ENCODE measurements at regions not wholly inside any gene's neighbourhood (a gene's known extent, or its start where the extent isn't known, plus 50 kb on each side); places are given as distances from the start of the nearest gene placed in this dataset.
"Not testable (repeated sequence)": the region's sequence is repeated elsewhere in the genome, so short reads cannot be mapped to it uniquely, and the experiment has no call there.

- no peak overlapping the region for H3K4me3 ChIP-seq (ENCODE audit: insufficient read depth, low read length)
- DNase-seq (ENCODE audit: insufficient read length, low spot score, missing footprints) = peak; percentile 5
- TF ChIP-seq, protein P1, sequence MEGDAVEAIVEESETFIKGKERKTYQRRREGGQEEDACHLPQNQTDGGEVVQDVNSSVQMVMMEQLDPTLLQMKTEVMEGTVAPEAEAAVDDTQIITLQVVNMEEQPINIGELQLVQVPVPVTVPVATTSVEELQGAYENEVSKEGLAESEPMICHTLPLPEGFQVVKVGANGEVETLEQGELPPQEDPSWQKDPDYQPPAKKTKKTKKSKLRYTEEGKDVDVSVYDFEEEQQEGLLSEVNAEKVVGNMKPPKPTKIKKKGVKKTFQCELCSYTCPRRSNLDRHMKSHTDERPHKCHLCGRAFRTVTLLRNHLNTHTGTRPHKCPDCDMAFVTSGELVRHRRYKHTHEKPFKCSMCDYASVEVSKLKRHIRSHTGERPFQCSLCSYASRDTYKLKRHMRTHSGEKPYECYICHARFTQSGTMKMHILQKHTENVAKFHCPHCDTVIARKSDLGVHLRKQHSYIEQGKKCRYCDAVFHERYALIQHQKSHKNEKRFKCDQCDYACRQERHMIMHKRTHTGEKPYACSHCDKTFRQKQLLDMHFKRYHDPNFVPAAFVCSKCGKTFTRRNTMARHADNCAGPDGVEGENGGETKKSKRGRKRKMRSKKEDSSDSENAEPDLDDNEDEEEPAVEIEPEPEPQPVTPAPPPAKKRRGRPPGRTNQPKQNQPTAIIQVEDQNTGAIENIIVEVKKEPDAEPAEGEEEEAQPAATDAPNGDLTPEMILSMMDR (IDR thresholded peaks at IDR 0.05; ENCODE audit: extremely low read depth, low read depth, low read length) = no peak
- no peaks in the 10 kb centered on the region for H3K27me3 ChIP-seq (ENCODE audit: insufficient read depth, low read length)
- H3K27ac ChIP-seq (ENCODE audit: low read depth, low read length) = no peak overlapping the region
- H3K4me2 ChIP-seq (ENCODE audit: insufficient read depth, low read length) = no peak overlapping the region
- no peaks in the 10 kb centered on the region for H3K36me3 ChIP-seq (ENCODE audit: insufficient read depth, low read length)
- H2AFZ ChIP-seq (ENCODE audit: low read length) = no peak overlapping the region
- H3K79me2 ChIP-seq (ENCODE audit: insufficient read depth, low read length) = no peaks in the 10 kb centered on the region
- H3K4me1 ChIP-seq (ENCODE audit: insufficient read depth, low read length) = no peaks in the 10 kb centered on the region
- no peaks in the 10 kb centered on the region for H4K20me1 ChIP-seq (ENCODE audit: insufficient read depth, low read length)
- no peaks in the 10 kb centered on the region for H3K9me3 ChIP-seq (ENCODE audit: low read depth, low read length)
Observed at GRCh38 chr4:124997124-124997523, 284.6 kb upstream of the ANKRD50 start.

GRCh38 chr4:124993838-124994237 lies 281.3 kb upstream of the ANKRD50 start:
- no peaks in the 10 kb centered on the region for H4K20me1 ChIP-seq (ENCODE audit: insufficient read depth, low read length)
- no peak overlapping the region for H3K4me2 ChIP-seq (ENCODE audit: insufficient read depth, low read length)
- no peaks in the 10 kb centered on the region for H3K36me3 ChIP-seq (ENCODE audit: insufficient read depth, low read length)
- H3K27ac ChIP-seq (ENCODE audit: low read depth, low read length) = no peak overlapping the region
- H3K27me3 ChIP-seq (ENCODE audit: insufficient read depth, low read length) = no peaks in the 10 kb centered on the region
- TF ChIP-seq, protein P1 (IDR thresholded peaks at IDR 0.05; ENCODE audit: extremely low read depth, low read depth, low read length) = no peak
- no peaks in the 10 kb centered on the region for H3K4me1 ChIP-seq (ENCODE audit: insufficient read depth, low read length)
- no peak for DNase-seq (ENCODE audit: insufficient read length, low spot score, missing footprints)
- no peak overlapping the region for H3K4me3 ChIP-seq (ENCODE audit: insufficient read depth, low read length)
- H3K9me3 ChIP-seq (ENCODE audit: low read depth, low read length) = no peaks in the 10 kb centered on the region
- H3K79me2 ChIP-seq (ENCODE audit: insufficient read depth, low read length) = no peaks in the 10 kb centered on the region
- peak overlapping the region; percentile 15 for H2AFZ ChIP-seq (ENCODE audit: low read length)

DNA sequence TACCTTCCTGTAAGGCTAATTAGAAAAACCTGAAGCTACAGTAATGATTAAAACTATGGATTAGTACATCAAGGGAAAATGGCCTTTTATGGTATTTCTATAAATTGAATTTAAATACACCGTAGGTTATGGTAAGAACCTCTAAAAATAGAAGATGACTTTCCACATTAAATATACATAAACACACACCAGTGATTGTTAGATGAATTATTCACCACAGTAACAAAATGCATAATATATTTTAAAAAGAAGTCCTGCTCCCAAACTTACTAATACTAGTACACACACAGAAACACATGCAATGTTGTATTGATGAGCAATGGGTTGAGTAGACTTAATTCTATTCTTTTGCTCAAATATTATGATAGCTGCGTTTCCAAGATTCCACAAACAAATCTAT lies 277.9 kb upstream of the ANKRD50 start:
- no peak overlapping the region for H2AFZ ChIP-seq (ENCODE audit: low read length)

DNA sequence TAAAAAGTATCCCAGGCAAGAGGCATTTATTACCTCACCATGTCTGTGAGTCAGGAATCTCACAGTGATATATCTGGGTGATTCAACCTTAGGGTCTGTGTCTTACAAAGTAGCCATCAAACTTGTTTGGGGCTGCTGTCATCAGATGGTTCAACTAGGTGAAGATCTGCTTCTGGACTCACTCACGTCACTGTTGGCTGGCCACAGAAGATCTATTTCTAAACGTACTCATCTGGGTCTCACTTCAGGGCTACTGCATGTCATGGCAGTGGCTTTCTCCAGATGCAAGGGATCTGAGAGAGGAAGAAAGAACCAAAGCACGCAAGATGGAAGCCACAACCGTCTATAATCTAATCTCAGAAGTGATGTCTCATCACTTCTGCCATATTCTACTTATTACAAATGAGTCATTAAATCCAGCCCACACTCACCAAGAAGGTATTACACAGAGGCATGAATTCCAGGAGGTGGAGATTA lies 267.8 kb upstream of the ANKRD50 start:
- peak overlapping the region; percentile 69 for H3K27ac ChIP-seq (ENCODE audit: low read depth, low read length)
- H3K79me2 ChIP-seq (ENCODE audit: insufficient read depth, low read length) = no peaks in the 10 kb centered on the region
- H4K20me1 ChIP-seq (ENCODE audit: insufficient read depth, low read length) = no peaks in the 10 kb centered on the region
- peak overlapping the region; percentile 10 for H3K4me2 ChIP-seq (ENCODE audit: insufficient read depth, low read length)
- TF ChIP-seq, protein P1 (IDR thresholded peaks at IDR 0.05; ENCODE audit: extremely low read depth, low read depth, low read length) = no peak
- no peaks in the 10 kb centered on the region for H3K9me3 ChIP-seq (ENCODE audit: low read depth, low read length)
- DNase-seq (ENCODE audit: insufficient read length, low spot score, missing footprints) = no peak
- H3K36me3 ChIP-seq (ENCODE audit: insufficient read depth, low read length) = no peaks in the 10 kb centered on the region
- no peaks in the 10 kb centered on the region for H3K27me3 ChIP-seq (ENCODE audit: insufficient read depth, low read length)
- H3K4me3 ChIP-seq (ENCODE audit: insufficient read depth, low read length) = no peak overlapping the region
- H3K4me1 ChIP-seq (ENCODE audit: insufficient read depth, low read length) = no peaks in the 10 kb centered on the region
- peak overlapping the region; percentile 70 for H2AFZ ChIP-seq (ENCODE audit: low read length)

More for the DNA sequence above, 277.9 kb upstream of the ANKRD50 start:
- no peaks in the 10 kb centered on the region for H3K36me3 ChIP-seq (ENCODE audit: insufficient read depth, low read length)
- H3K27ac ChIP-seq (ENCODE audit: low read depth, low read length) = no peak overlapping the region
- H4K20me1 ChIP-seq (ENCODE audit: insufficient read depth, low read length) = no peaks in the 10 kb centered on the region
- TF ChIP-seq, protein P1 (IDR thresholded peaks at IDR 0.05; ENCODE audit: extremely low read depth, low read depth, low read length) = no peak
- no peaks in the 10 kb centered on the region for H3K9me3 ChIP-seq (ENCODE audit: low read depth, low read length)
- H3K27me3 ChIP-seq (ENCODE audit: insufficient read depth, low read length) = no peaks in the 10 kb centered on the region
- H3K4me3 ChIP-seq (ENCODE audit: insufficient read depth, low read length) = no peak overlapping the region
- no peak for DNase-seq (ENCODE audit: insufficient read length, low spot score, missing footprints)
- H3K4me2 ChIP-seq (ENCODE audit: insufficient read depth, low read length) = no peak overlapping the region
- no peaks in the 10 kb centered on the region for H3K4me1 ChIP-seq (ENCODE audit: insufficient read depth, low read length)
- no peaks in the 10 kb centered on the region for H3K79me2 ChIP-seq (ENCODE audit: insufficient read depth, low read length)

GRCh38 chr4:124978536-124978935 lies 266.0 kb upstream of the ANKRD50 start:
- not testable (repeated sequence) for H2AFZ ChIP-seq (ENCODE audit: low read length); H4K20me1 ChIP-seq (ENCODE audit: insufficient read depth, low read length); H3K4me3 ChIP-seq (ENCODE audit: insufficient read depth, low read length); H3K27ac ChIP-seq (ENCODE audit: low read depth, low read length); H3K79me2 ChIP-seq (ENCODE audit: insufficient read depth, low read length); H3K4me1 ChIP-seq (ENCODE audit: insufficient read depth, low read length); H3K27me3 ChIP-seq (ENCODE audit: insufficient read depth, low read length); DNase-seq (ENCODE audit: insufficient read length, low spot score, missing footprints); H3K4me2 ChIP-seq (ENCODE audit: insufficient read depth, low read length); H3K9me3 ChIP-seq (ENCODE audit: low read depth, low read length); H3K36me3 ChIP-seq (ENCODE audit: insufficient read depth, low read length)
